ENCODE measurements at regions not wholly inside any gene's neighbourhood (a gene's known extent, or its start where the extent isn't known, plus 50 kb on each side); places are given as distances from the start of the nearest gene placed in this dataset.

- H3K27ac ChIP-seq = no peak overlapping the region
- H3K36me3 ChIP-seq = no peaks in the 10 kb centered on the region
- DNase-seq (ENCODE audit: low spot score) = no peak
- H3K27me3 ChIP-seq (replicated peaks; ENCODE audit: insufficient read depth) = no peaks in the 10 kb centered on the region
- intact Hi-C loops (cut with DNase I) = no loop called here
- H3K4me3 ChIP-seq = no peak overlapping the region
- H3K9me3 ChIP-seq = no peaks in the 10 kb centered on the region
- 96% methylated on average over 1 of the region's 1 CpG for WGBS
- TF ChIP-seq CTCF (IDR thresholded peaks at IDR 0.05) (no peak), POLR2A (IDR thresholded peaks at IDR 0.05) (no peak), POLR2AphosphoS5 (IDR thresholded peaks at IDR 0.05) (no peak)
- H3K4me1 ChIP-seq (replicated peaks) = no peaks in the 10 kb centered on the region
Measured at GRCh38 chr16:6111390-6111789, 1013.8 kb upstream of the EEF2KMT start.

- WGBS = 90% methylated on average over 3 of the region's 3 CpGs
- DNase-seq (ENCODE audit: low spot score) = no peak
- Histone ChIP-seq H3K4me1 (replicated peaks) (no peaks in the 10 kb centered on the region), H3K27me3 (replicated peaks; ENCODE audit: insufficient read depth) (no peaks in the 10 kb centered on the region), H3K4me3 (no peak overlapping the region), H3K9me3 (no peaks in the 10 kb centered on the region), H3K27ac (no peak overlapping the region), H3K36me3 (no peaks in the 10 kb centered on the region)
- TF ChIP-seq POLR2AphosphoS5 (IDR thresholded peaks at IDR 0.05) (no peak), POLR2A (IDR thresholded peaks at IDR 0.05) (no peak), CTCF (IDR thresholded peaks at IDR 0.05) (no peak)
- intact Hi-C loops (cut with DNase I) = no loop called here
Measured at GRCh38 chr16:6110346-6110745, 1012.8 kb upstream of the EEF2KMT start.

- no peaks in the 10 kb centered on the region for H3K4me1 ChIP-seq (replicated peaks)
- no peak overlapping the region for H3K4me3 ChIP-seq
- no peak for TF ChIP-seq POLR2AphosphoS5 (IDR thresholded peaks at IDR 0.05)
- no peak for TF ChIP-seq POLR2A (IDR thresholded peaks at IDR 0.05)
- no peak for TF ChIP-seq CTCF (IDR thresholded peaks at IDR 0.05)
- intact Hi-C loops (cut with DNase I) = no loop called here
- H3K36me3 ChIP-seq = no peaks in the 10 kb centered on the region
- no peaks in the 10 kb centered on the region for H3K27me3 ChIP-seq (replicated peaks; ENCODE audit: insufficient read depth)
- no peak overlapping the region for H3K27ac ChIP-seq
- 58% methylated on average over 2 of the region's 2 CpGs for WGBS
- DNase-seq (ENCODE audit: low spot score) = no peak
- H3K9me3 ChIP-seq = no peaks in the 10 kb centered on the region
Measured at GRCh38 chr16:6106061-6106460, 1008.5 kb upstream of the EEF2KMT start.

GRCh38 chr16:6105115-6105514, 1007.5 kb upstream of the EEF2KMT start:
- no peak for DNase-seq (ENCODE audit: low spot score)
- Histone ChIP-seq H3K27ac (no peak overlapping the region), H3K4me1 (replicated peaks) (no peaks in the 10 kb centered on the region), H3K36me3 (no peaks in the 10 kb centered on the region), H3K4me3 (no peak overlapping the region), H3K9me3 (no peaks in the 10 kb centered on the region), H3K27me3 (replicated peaks; ENCODE audit: insufficient read depth) (no peaks in the 10 kb centered on the region)
- intact Hi-C loops (cut with DNase I) = no loop called here
- WGBS = 68% methylated on average over 3 of the region's 3 CpGs
- TF ChIP-seq POLR2AphosphoS5 (IDR thresholded peaks at IDR 0.05) = no peak
- no peak for TF ChIP-seq CTCF (IDR thresholded peaks at IDR 0.05)
- no peak for TF ChIP-seq POLR2A (IDR thresholded peaks at IDR 0.05)

GRCh38 chr16:6104428-6104827, 1006.8 kb upstream of the EEF2KMT start:
- no peaks in the 10 kb centered on the region for H3K27me3 ChIP-seq (replicated peaks; ENCODE audit: insufficient read depth)

More at GRCh38 chr16:6104428-6104827, 1006.8 kb upstream of the EEF2KMT start:
- no peak for TF ChIP-seq CTCF (IDR thresholded peaks at IDR 0.05)
- TF ChIP-seq POLR2A (IDR thresholded peaks at IDR 0.05) = no peak
- no peak for TF ChIP-seq POLR2AphosphoS5 (IDR thresholded peaks at IDR 0.05)
- no peaks in the 10 kb centered on the region for H3K36me3 ChIP-seq
- DNase-seq (ENCODE audit: low spot score) = no peak
- no peaks in the 10 kb centered on the region for H3K4me1 ChIP-seq (replicated peaks)
- intact Hi-C loops (cut with DNase I) = no loop called here
- H3K9me3 ChIP-seq = no peaks in the 10 kb centered on the region
- H3K4me3 ChIP-seq = no peak overlapping the region
- no peak overlapping the region for H3K27ac ChIP-seq
- WGBS = 39% methylated on average over 3 of the region's 3 CpGs
